K562 (cell line): ENCODE measurements at regions not wholly inside any gene's neighbourhood (a gene's known extent, or its start where the extent isn't known, plus 50 kb on each side); places are given as distances from the start of the nearest gene placed in this dataset.

Experiments
- KAT7 ChIP-seq: sonication (generic); formaldehyde crosslinking; IDR thresholded peaks from 2 replicates; pipeline ENCODE4 v1.8.0; 2022; ENCODE audit warnings: missing genetic modification reagents, mild to moderate bottlenecking, borderline replicate concordance
- MTA3 ChIP-seq: fragments of 450-650 bp; formaldehyde crosslinking; IDR thresholded peaks from 2 replicates; pipeline ENCODE4 v1.6.1; 2017; ENCODE audit warnings: mild to moderate bottlenecking, borderline replicate concordance
- POU5F1 ChIP-seq: fragments of 150-350 bp; IDR thresholded peaks from 2 replicates; pipeline ENCODE4 v1.6.1; 2014; ENCODE audit warnings: borderline replicate concordance, low read length, low read depth, mild to moderate bottlenecking; ENCODE audit not compliant: partially characterized antibody
- ZNF3 ChIP-seq: fragments of 250-450 bp; sonication (Bioruptor Pico); IDR thresholded peaks from 2 replicates; pipeline ENCODE4 v1.5.0; 2021; ENCODE audit warnings: mild to moderate bottlenecking, moderate library complexity
- ZNF324 ChIP-seq: fragments of 250-450 bp; sonication (Bioruptor Pico); IDR thresholded peaks from 2 replicates; pipeline ENCODE4 v1.4.0; 2020; ENCODE audit warnings: mild to moderate bottlenecking
- TF ChIP-seq, protein P1 (sequence below): fragments of 450-650 bp; IDR thresholded peaks from 2 replicates; pipeline ENCODE4 v1.6.1; 2016; ENCODE audit warnings: low read depth
- TF ChIP-seq, protein P2 (sequence below): fragments of 150-350 bp; conservative IDR thresholded peaks from 2 replicates; pipeline ENCODE4 v1.6.1; 2014; ENCODE audit warnings: low read length

DNA sequence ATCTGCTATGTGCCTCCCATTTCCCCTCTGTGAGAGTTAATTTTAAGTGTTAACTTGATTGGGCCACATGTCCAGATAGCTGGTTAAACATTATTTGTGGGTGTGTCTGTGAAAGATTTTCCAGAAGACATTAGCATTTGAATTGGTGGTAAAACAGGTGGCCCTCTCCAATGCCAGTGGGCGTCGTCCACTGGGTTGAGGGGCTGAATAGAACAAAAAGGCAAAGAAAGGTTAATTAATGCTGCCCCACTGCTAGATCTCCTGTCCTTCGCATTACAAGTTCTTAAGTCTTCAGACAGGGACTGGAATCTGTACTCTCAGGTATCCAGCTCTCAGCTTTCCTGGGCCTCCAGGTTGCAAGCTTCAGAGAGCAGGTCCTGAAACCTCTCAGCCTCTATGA, 1160.9 kb upstream of the LRRN3 start (continued):
- TF ChIP-seq, protein P1, sequence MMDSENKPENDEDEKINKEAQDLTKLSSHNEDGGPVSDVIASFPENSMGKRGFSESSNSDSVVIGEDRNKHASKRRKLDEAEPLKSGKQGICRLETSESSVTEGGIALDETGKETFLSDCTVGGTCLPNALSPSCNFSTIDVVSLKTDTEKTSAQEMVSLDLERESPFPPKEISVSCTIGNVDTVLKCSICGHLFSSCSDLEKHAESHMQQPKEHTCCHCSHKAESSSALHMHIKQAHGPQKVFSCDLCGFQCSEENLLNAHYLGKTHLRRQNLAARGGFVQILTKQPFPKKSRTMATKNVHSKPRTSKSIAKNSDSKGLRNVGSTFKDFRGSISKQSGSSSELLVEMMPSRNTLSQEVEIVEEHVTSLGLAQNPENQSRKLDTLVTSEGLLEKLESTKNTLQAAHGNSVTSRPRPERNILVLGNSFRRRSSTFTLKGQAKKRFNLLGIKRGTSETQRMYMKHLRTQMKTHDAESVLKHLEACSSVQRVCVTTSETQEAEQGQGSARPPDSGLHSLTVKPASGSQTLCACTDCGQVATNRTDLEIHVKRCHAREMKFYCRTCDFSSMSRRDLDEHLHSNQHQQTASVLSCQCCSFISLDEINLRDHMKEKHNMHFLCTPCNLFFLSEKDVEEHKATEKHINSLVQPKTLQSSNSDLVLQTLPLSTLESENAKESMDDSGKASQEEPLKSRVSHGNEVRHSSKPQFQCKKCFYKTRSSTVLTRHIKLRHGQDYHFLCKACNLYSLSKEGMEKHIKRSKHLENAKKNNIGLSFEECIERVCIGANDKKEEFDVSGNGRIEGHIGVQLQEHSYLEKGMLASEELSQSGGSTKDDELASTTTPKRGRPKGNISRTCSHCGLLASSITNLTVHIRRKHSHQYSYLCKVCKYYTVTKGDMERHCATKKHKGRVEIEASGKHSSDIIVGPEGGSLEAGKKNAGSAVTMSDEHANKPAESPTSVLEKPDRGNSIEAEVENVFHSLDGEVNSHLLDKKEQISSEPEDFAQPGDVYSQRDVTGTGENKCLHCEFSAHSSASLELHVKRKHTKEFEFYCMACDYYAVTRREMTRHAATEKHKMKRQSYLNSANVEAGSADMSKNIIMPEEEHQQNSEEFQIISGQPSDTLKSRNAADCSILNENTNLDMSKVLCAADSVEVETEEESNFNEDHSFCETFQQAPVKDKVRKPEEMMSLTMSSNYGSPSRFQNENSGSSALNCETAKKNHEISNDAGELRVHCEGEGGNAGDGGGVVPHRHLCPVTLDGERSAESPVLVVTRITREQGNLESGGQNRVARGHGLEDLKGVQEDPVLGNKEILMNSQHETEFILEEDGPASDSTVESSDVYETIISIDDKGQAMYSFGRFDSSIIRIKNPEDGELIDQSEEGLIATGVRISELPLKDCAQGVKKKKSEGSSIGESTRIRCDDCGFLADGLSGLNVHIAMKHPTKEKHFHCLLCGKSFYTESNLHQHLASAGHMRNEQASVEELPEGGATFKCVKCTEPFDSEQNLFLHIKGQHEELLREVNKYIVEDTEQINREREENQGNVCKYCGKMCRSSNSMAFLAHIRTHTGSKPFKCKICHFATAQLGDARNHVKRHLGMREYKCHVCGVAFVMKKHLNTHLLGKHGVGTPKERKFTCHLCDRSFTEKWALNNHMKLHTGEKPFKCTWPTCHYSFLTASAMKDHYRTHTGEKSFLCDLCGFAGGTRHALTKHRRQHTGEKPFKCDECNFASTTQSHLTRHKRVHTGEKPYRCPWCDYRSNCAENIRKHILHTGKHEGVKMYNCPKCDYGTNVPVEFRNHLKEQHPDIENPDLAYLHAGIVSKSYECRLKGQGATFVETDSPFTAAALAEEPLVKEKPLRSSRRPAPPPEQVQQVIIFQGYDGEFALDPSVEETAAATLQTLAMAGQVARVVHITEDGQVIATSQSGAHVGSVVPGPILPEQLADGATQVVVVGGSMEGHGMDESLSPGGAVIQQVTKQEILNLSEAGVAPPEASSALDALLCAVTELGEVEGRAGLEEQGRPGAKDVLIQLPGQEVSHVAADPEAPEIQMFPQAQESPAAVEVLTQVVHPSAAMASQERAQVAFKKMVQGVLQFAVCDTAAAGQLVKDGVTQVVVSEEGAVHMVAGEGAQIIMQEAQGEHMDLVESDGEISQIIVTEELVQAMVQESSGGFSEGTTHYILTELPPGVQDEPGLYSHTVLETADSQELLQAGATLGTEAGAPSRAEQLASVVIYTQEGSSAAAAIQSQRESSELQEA: no peak
- TF ChIP-seq, protein P2, sequence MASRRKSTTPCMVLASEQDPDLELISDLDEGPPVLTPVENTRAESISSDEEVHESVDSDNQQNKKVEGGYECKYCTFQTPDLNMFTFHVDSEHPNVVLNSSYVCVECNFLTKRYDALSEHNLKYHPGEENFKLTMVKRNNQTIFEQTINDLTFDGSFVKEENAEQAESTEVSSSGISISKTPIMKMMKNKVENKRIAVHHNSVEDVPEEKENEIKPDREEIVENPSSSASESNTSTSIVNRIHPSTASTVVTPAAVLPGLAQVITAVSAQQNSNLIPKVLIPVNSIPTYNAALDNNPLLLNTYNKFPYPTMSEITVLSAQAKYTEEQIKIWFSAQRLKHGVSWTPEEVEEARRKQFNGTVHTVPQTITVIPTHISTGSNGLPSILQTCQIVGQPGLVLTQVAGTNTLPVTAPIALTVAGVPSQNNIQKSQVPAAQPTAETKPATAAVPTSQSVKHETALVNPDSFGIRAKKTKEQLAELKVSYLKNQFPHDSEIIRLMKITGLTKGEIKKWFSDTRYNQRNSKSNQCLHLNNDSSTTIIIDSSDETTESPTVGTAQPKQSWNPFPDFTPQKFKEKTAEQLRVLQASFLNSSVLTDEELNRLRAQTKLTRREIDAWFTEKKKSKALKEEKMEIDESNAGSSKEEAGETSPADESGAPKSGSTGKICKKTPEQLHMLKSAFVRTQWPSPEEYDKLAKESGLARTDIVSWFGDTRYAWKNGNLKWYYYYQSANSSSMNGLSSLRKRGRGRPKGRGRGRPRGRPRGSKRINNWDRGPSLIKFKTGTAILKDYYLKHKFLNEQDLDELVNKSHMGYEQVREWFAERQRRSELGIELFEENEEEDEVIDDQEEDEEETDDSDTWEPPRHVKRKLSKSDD: no peak
- TF ChIP-seq POU5F1: no peak
- no peak for TF ChIP-seq KAT7 (CRISPR knock-in tag)
- TF ChIP-seq ZNF324: no peak
- no peak for TF ChIP-seq MTA3
- no peak for TF ChIP-seq ZNF3 (CRISPR knock-in tag)
